B cell (primary cell): ENCODE measurements at regions not wholly inside any gene's neighbourhood (a gene's known extent, or its start where the extent isn't known, plus 50 kb on each side); places are given as distances from the start of the nearest gene placed in this dataset.

Experiments used
- ATAC-seq: fragments of 200-7000 bp; cut with Tn5 transposase; one replicate; pipeline ENCODE4 v1.10.0; 2021; ENCODE audit warnings: low read depth, mild to moderate bottlenecking, moderate number of reproducible peaks, moderate library complexity
- CTCF ChIA-PET: fragments of 350-600 bp; sonication (Branson Sonifier 250); formaldehyde crosslinking; loops from one replicate; lab custom pipeline; 2021; ENCODE audit warnings: antibody characterized with exemption, inconsistent platforms; lab: Charles Lee
- POLR2A ChIA-PET: fragments of 350-600 bp; sonication (Branson Sonifier 250); formaldehyde crosslinking; loops from one replicate; lab custom pipeline; 2021; ENCODE audit warnings: antibody characterized with exemption; lab: Charles Lee
- DNase-seq: peaks from one replicate; pipeline ENCODE4 v3.0.0; 2013
- H2AFZ ChIP-seq: 2 replicates; pipeline ENCODE4 v1.6.1; 2012; ENCODE audit warnings: mild to moderate bottlenecking, low read depth, low read length; ENCODE audit not compliant: insufficient read depth, poor library complexity, severe bottlenecking
- H3K27ac ChIP-seq, 2 donors: 1 replicate in 1 of 2; 2 replicates in 1 of 2; pipeline ENCODE4 v1.5.1; 2012 to 2013; ENCODE audit warnings: low read length in 2 of 2, mild to moderate bottlenecking in 2 of 2, moderate library complexity in 1 of 2
- H3K27me3 ChIP-seq, 4 experiments: fragments of 200-600 bp in 1 of 4; sonication (generic) in 1 of 4; replicated peaks in 1 of 4; 1 replicate in 2 of 4; 2 replicates in 2 of 4; pipeline versions ENCODE4 v1.6.1 to v1.7.0; 2013 to 2016; ENCODE audit warnings: low read length in 3 of 4, mild to moderate bottlenecking in 2 of 4, mixed read lengths in 1 of 4, moderate library complexity in 1 of 4; ENCODE audit not compliant: insufficient read depth in 4 of 4, control insufficient read depth in 3 of 4; ENCODE audit errors: control extremely low read depth in 1 of 4
- H3K36me3 ChIP-seq, 2 experiments: replicated peaks in 1 of 2; 1 replicate in 1 of 2; 2 replicates in 1 of 2; pipeline versions ENCODE4 v1.6.1 to v1.7.1; 2013; ENCODE audit warnings: low read length in 1 of 2; ENCODE audit not compliant: insufficient read depth in 2 of 2, control insufficient read depth in 1 of 2; ENCODE audit errors: control extremely low read depth in 1 of 2, extremely low read depth in 1 of 2
- H3K4me1 ChIP-seq, 2 donors: fragments of 200-600 bp in 1 of 2; sonication (generic) in 1 of 2; 1 replicate in 1 of 2; 2 replicates in 1 of 2; pipeline versions ENCODE4 v1.5.1 to v1.6.1; 2013 to 2017; ENCODE audit warnings: low read length in 2 of 2; ENCODE audit not compliant: control insufficient read depth in 2 of 2, insufficient read depth in 2 of 2
- H3K4me2 ChIP-seq: replicated peaks from 2 replicates; pipeline ENCODE3; 2012; ENCODE audit warnings: mild to moderate bottlenecking, low read depth, low read length; ENCODE audit not compliant: poor library complexity, severe bottlenecking
- H3K4me3 ChIP-seq, 5 experiments: fragments of 200-600 bp in 1 of 5; sonication (generic) in 1 of 5; 1 replicate in 3 of 5; 2 replicates in 2 of 5; pipeline versions ENCODE4 v1.5.1 to v1.7.0; 2011 to 2016; ENCODE audit warnings: low read length in 4 of 5, mild to moderate bottlenecking in 4 of 5, low read depth in 2 of 5, control low read depth in 1 of 5, moderate library complexity in 1 of 5; ENCODE audit not compliant: insufficient read depth in 1 of 5; ENCODE audit errors: control extremely low read depth in 1 of 5, extremely low read depth in 1 of 5
- H3K79me2 ChIP-seq: fragments of 200-600 bp; sonication (generic); one replicate; pipeline ENCODE4 v1.6.0; 2016; ENCODE audit warnings: low read length; ENCODE audit not compliant: control insufficient read depth, insufficient read depth
- H3K9ac ChIP-seq: fragments of 200-600 bp; sonication (generic); 2 replicates; pipeline ENCODE4 v1.6.1; 2017; ENCODE audit warnings: mild to moderate bottlenecking, low read length, moderate library complexity
- H3K9me3 ChIP-seq, 3 donors: one replicate each; pipeline versions ENCODE4 v1.6.1 to v1.7.1; 2013; ENCODE audit warnings: low read length in 2 of 3; ENCODE audit not compliant: control insufficient read depth in 2 of 3, insufficient read depth in 1 of 3; ENCODE audit errors: control extremely low read depth in 1 of 3
- H4K20me1 ChIP-seq: 2 replicates; pipeline ENCODE4 v1.6.0; 2012; ENCODE audit warnings: mild to moderate bottlenecking, low read length; ENCODE audit not compliant: insufficient read depth, control insufficient read depth, poor library complexity, severe bottlenecking
- H3K27ac Mint-ChIP-seq: one replicate; pipeline ENCODE4 v1.8.0; 2021; ENCODE audit warnings: mixed read lengths
- H3K27me3 Mint-ChIP-seq: one replicate; pipeline ENCODE4 v1.8.0; 2021; ENCODE audit warnings: mixed read lengths
- H3K4me1 Mint-ChIP-seq: one replicate; pipeline ENCODE4 v1.8.0; 2021; ENCODE audit warnings: mixed read lengths
- H3K4me3 Mint-ChIP-seq: one replicate; pipeline ENCODE4 v1.8.0; 2021; ENCODE audit warnings: mixed read lengths
- H3K9me3 Mint-ChIP-seq: one replicate; pipeline ENCODE4 v1.8.0; 2022; ENCODE audit warnings: mixed read lengths; ENCODE audit not compliant: insufficient read depth
- CTCF ChIP-seq: fragments of 200-600 bp; IDR thresholded peaks from one replicate; pipeline ENCODE4 v1.8.0; 2022; ENCODE audit warnings: antibody characterized with exemption, mild to moderate bottlenecking
- EZH2 ChIP-seq: IDR thresholded peaks from 2 replicates; pipeline ENCODE4 v1.6.1; 2012; ENCODE audit warnings: borderline replicate concordance, low read depth, mild to moderate bottlenecking, moderate library complexity, low read length; ENCODE audit not compliant: insufficient read depth, poor library complexity, severe bottlenecking
- WGBS: methylation state at CpG from one replicate; pipeline ENCODE4 v1.1.5; 2013; ENCODE audit warnings: missing lambda C conversion rate; ENCODE audit not compliant: insufficient coverage; 5-methylcytosine and 5-hydroxymethylcytosine counted together
- intact Hi-C: fragments of 100-400 bp; cut with micrococcal nuclease; formaldehyde crosslinking; loops from one replicate; pipeline ENCODE4 v1.10.0; 2022

- no CpG with 5 or more reads among the region's 2 CpGs for WGBS
- Histone ChIP-seq H3K79me2 (no peaks in the 10 kb centered on the region), H4K20me1 (no peaks in the 10 kb centered on the region), H3K27ac (no peak overlapping the region), H3K4me2 (no peak overlapping the region), H3K27me3 (no peaks in the 10 kb centered on the region), H3K36me3 (no peaks in the 10 kb centered on the region), H2AFZ (no peak overlapping the region), H3K4me3 (no peak overlapping the region), H3K9me3 (no peaks in the 10 kb centered on the region), H3K4me1 (peaks cover 0 to 7% of the 10 kb centered on the region in 2 donors), H3K9ac (no peak overlapping the region)
- TF ChIP-seq EZH2 (no peak), CTCF (no peak)
- intact Hi-C loops: no loop called here
- H3K4me3 Mint-ChIP-seq: no peak overlapping the region
- no peaks in the 10 kb centered on the region for H3K27me3 Mint-ChIP-seq
- H3K27ac Mint-ChIP-seq: no peak overlapping the region
- ChIA-PET CTCF (no interaction called here), POLR2A (no interaction called here)
- ATAC-seq: no peak
- DNase-seq: no peak
- peaks cover 6% of the 10 kb centered on the region for H3K9me3 Mint-ChIP-seq
- peaks cover 10% of the 10 kb centered on the region for H3K4me1 Mint-ChIP-seq
These were observed 505.9 kb upstream of the MEF2C start for GRCh38 chr5:89388872-89389271.

GRCh38 chr5:89384391-89384790 is 501.4 kb upstream of the MEF2C start:
- Histone ChIP-seq H3K9me3 (no peaks in the 10 kb centered on the region), H3K4me1 (peaks cover 0 to 9% of the 10 kb centered on the region in 2 donors), H3K27me3 (no peaks in the 10 kb centered on the region), H3K79me2 (no peaks in the 10 kb centered on the region), H3K36me3 (no peaks in the 10 kb centered on the region), H3K4me2 (peak overlapping the region; percentile 24), H4K20me1 (no peaks in the 10 kb centered on the region), H2AFZ (no peak overlapping the region), H3K27ac (no peak overlapping the region), H3K4me3 (no peak overlapping the region), H3K9ac (no peak overlapping the region)
- H3K4me3 Mint-ChIP-seq: no peak overlapping the region
- peaks cover 6% of the 10 kb centered on the region for H3K9me3 Mint-ChIP-seq
- peaks cover 4% of the 10 kb centered on the region for H3K4me1 Mint-ChIP-seq
- CTCF ChIA-PET: no interaction called here
- H3K27me3 Mint-ChIP-seq: no peaks in the 10 kb centered on the region
- intact Hi-C loops: no loop called here
- no peak overlapping the region for H3K27ac Mint-ChIP-seq
- WGBS: 96% methylated on average over 5 of the region's 5 CpGs
- POLR2A ChIA-PET: no interaction called here
- TF ChIP-seq CTCF: no peak
- no peak for TF ChIP-seq EZH2
- DNase-seq: no peak
- no peak for ATAC-seq
